G401 (cell line): ENCODE measurements at regions not wholly inside any gene's neighbourhood (a gene's known extent, or its start where the extent isn't known, plus 50 kb on each side); places are given as distances from the start of the nearest gene placed in this dataset.
"Not testable (repeated sequence)": the region's sequence is repeated elsewhere in the genome, so short reads cannot be mapped to it uniquely, and the experiment has no call there.

ENCODE experiments used
- DNase-seq: peaks from one replicate; pipeline ENCODE4 v3.0.0-alpha.2; 2015; ENCODE audit warnings: low spot score
- in situ Hi-C: cut with HindIII; loops from 2 replicates; pipeline ENCODE4 v1.10.0; 2016; ENCODE audit warnings: low sequenced_read_pairs, mixed read lengths

DNA sequence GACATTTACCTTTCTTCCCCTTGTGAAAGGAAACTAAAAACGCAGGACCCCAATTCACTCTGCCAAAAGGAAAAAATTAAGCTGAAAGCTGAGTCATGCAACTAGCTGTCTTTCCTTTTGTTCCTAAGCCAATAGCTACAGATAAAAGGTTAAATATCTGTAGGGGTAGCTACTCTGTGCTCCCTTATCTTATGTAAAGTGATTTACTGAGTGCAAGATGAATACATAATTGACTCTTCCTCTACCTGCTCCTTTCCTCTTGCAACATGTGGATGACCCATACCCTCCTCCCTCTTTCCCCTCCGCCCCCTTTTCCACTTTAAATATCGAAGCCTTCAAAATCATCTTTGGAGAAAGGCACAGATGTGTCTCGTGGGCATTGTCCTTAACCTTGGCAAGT, 68.0 kb upstream of the ZNF157 start:
- in situ Hi-C loops = no loop called here
- no peak for DNase-seq

DNA sequence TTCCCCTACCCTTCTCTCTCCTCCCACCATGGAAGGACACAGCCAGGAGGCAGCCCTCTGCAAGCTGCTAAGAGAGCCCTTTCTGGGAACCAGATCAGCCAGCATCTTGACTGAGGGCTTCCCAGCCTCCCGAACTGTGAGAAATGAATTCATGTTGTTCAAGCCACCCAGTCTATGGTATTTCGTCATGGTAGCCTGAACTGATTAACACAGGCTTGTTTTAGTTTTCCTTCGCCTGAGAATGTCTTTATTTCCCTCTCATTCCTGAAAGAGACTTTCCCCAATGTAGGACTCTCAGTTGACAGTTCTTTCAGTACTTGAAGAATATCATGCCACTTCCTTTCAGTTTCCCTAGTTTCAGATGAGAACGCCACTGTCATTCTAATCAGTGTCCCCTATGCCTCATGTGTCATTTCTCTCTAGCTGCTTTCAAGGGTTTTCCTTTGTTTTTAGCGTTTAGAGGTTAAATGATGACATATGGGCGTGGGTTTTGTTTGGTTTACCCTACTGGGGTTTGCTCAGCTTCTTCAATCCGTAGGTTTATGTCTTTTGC, 63.8 kb upstream of the ZNF157 start:
- in situ Hi-C loops, DNase-seq: not testable (repeated sequence)

DNA sequence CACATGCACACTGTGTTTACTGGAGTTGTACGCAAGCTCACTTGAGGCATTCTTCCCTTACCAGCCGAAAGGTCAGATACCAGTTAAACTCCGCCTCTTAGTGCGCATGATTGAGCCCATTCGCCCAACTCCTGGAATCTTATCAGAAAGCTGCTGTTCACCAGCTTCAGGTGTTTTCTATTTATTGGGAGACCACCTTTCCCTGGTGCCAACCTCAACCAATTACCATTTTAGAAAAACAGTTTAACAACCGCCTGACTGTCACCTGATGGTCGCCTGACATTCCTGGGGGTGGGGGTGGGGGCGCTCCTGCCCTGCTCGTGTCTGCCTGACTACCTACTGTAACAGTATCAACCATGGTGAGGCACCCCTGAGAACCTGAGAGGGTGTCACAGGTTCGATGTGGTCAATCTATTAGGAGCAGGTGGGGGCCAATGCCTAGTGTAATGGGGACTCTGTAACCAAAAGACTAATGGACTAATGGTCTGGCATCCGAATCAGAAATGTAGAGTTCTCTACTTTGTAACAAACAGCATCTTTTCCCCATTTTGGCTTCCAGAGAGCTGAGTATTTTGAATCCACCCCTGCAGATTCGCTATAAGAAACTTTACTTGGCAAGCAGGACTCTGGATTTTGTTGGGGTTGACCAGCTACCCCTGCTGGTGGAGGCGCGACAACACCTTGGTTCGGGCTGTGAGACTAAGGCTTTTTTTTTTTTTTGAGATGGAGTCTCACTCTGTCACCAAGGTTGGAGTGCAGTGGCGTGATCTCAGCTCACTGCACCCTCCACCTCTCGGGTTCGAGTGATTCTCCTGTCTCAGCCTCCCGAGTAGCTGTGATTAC, 58.2 kb upstream of the ZNF157 start:
- in situ Hi-C loops = no loop called here
- DNase-seq = peak; percentile 52

DNA sequence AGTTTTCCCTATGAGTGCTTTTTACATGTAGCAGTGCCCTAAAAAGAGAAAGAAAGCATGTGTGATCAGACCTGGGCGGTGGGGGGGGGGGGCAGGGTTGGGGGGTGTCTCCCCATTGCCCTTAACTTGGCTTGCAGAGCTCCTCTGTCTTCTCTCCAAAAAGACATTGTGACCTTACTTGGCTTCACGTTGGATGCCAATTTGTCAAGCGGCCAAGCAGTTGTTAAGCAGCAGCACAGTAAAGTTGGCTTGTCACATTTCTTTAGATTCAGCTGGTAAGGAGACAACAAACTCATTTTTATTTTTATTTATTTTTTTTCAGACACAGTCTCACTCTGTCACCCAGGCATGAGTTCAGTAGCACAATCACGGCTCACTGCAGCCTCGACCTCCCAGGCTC, 57.3 kb upstream of the ZNF157 start:
- DNase-seq = no peak
- in situ Hi-C loops = no loop called here

DNA sequence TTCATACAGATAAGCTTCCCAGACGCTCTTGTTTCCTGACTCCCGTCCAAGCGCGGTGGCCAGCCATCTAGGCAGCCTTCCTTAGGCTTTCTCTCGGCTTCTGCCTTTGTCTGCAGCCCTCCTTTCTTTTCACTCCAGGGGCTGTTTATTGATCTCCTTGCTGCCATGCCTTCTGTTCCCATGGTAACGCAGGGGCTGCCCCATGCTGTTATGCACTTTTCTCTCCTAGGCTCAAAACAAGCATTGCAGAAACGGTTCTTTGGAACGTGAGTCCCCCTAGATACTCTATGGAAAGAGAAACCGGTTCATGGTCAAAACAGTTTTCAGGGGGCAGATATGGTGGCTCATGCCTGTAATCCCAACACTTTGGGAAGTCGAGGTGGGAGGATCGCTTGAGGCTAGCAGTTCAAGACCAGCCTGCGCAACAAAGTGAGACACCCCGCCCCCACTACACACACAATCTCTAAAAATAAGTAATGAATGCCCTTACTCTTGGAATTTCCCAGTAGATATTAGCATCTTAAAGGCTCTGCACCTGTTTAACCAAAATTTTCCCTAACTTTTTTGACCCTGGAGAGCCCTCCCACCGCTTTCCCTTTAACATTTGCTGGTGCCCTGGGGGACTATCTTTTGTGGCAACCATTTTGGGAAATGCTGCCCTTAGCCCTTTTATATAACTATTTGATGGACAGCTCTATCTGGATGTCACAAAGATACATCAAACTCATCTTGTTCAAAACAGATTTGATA, 53.9 kb upstream of the ZNF157 start:
- in situ Hi-C loops = no loop called here
- peak; percentile 16 for DNase-seq
